ENCODE measurements at regions not wholly inside any gene's neighbourhood (a gene's known extent, or its start where the extent isn't known, plus 50 kb on each side); places are given as distances from the start of the nearest gene placed in this dataset.
A peak's percentile ranks its signal among the peaks of the same experiment; 100 is the strongest.

GRCh38 chr18:40864846-40865245, 1090.2 kb upstream of the PIK3C3 start:
- intact Hi-C loops (cut with DNase I), result no loop called here

DNA sequence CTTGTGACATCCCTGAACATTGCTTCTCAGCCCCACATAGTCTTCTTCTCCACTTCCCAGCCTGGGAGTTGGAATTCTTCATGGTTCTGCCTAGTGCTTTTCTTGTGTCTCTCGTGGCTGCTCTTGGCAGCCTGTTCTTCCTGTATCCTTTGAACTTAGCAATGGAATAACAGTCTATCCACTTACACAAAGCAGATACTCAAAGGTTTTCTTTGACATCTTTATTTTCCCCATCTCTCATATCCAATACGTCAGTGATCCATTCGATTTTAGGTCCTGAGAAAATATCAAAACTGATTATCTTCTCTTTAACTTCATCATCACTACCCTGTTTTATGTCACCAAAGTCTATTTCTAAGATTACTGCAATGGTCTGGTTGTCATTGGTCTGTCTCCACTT, 1091.2 kb upstream of the PIK3C3 start:
- no peak for ATAC-seq
- no peak for DNase-seq (ENCODE audit: low spot score)
- intact Hi-C loops (cut with DNase I), result no loop called here

More at GRCh38 chr18:40864846-40865245, 1090.2 kb upstream of the PIK3C3 start:
- ATAC-seq (no peak), DNase-seq (ENCODE audit: low spot score) (no peak)

DNA sequence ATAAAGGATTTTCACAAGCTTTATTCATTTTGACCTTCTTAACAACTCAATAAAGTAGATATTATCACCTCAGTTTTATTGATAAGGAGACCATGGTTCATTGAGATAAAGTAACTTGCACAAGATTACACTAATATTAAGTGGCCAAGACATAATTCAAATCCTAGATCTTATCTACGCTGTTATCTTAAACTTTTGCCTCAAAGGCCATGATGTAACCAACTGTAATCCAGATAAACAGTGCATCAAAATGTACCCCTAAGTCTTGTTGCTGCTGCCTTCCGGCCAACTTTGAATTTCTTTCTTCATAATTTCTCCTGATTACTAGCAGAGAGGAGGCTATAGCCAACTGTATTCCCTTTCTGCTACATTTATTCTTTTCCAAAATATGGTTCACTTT, 1094.8 kb upstream of the PIK3C3 start:
- intact Hi-C loops (cut with DNase I), result no loop called here
- ATAC-seq (no peak), DNase-seq (ENCODE audit: low spot score) (no peak)

GRCh38 chr18:40855661-40856060, 1099.4 kb upstream of the PIK3C3 start:
- intact Hi-C loops (cut with DNase I), result no loop called here
- DNase-seq (ENCODE audit: low spot score) (no peak), ATAC-seq (no peak)

DNA sequence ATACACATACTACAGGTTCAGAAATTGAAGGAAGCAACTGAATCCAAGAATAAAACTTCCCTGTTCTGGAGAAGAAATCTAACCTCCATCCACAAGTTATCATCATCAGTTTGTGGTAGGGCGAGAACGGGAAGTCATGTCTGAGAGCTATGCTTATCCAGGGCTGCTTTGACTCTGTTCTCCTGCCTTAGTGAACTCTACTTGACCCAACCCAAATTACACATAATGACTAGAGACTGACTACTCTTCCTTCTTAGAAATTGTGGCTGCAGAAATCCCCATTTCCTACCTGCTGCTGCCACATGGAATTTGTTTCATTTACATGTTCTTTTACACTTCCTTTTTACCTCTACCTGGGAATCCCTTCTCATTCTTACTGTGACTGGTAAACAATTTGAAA, 1102.6 kb upstream of the PIK3C3 start:
- intact Hi-C loops (cut with DNase I), result no loop called here
- ATAC-seq (no peak), DNase-seq (ENCODE audit: low spot score) (no peak)

DNA sequence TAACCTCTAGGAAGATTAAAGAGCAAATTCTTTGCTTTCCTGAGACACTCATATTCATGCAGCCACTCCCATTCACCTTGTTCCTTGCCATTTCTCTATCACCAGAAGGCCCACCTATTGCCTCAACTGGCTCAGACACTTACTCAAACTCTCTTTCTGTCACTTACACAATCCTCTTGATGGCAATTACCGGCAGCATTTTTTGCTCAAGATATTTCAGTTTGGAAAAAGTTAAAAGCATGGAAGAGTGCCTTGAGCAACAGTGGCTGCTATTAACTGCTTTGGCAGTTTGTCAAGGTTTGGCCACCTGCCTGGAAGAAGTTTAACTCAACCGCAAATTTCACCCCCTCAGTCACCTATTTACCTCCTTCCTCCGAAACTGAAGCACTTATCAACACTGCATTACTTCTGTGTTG, 1104.0 kb upstream of the PIK3C3 start:
- DNase-seq (ENCODE audit: low spot score), result peak; percentile 58
- intact Hi-C loops (cut with DNase I), result no loop called here
- no peak for ATAC-seq

DNA sequence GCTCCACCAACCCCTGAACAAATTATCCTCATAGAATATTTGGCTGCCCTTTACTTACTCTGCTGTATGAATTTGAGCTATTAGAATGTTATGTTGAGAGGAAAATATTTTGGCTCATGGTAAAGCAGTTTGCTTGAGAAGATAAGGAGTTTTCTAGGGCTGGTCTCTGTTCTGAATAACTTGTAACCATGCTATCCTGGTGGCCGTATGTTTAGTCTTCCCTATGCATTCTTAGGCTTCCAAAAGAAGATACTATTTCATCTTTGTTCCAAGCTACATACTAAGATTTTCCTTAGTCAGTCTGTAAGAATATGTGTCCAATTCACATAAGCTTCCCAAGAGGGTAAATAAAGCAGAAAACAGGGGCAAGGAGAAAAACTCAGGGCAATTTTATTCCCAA, 1105.1 kb upstream of the PIK3C3 start:
- DNase-seq (ENCODE audit: low spot score) (no peak), ATAC-seq (no peak)
- intact Hi-C loops (cut with DNase I), result no loop called here

GRCh38 chr18:40841467-40841866, 1113.6 kb upstream of the PIK3C3 start:
- intact Hi-C loops (cut with DNase I), result no loop called here
- DNase-seq (ENCODE audit: low spot score), result no peak

DNA sequence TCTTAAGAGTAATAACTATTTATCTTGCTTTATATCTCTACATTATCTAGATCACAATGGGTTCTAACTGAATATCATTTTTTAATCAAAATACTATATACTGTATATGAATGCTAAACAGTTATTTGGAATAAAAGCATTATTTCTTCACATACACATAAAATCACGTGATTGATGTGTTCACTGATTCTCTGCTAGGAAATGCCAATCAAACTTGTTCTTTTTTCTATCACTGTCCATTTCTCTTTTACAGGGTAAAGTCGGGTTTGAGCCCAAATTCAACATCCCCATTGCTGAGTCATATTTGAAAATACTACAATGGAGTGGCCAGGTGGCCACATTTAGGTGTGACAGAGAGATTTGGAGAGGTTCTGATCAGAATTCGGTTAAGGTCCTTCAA, 1114.0 kb upstream of the PIK3C3 start:
- DNase-seq (ENCODE audit: low spot score) (no peak), ATAC-seq (no peak)
- intact Hi-C loops (cut with DNase I), result no loop called here

More at GRCh38 chr18:40841467-40841866, 1113.6 kb upstream of the PIK3C3 start:
- ATAC-seq, result no peak

DNA sequence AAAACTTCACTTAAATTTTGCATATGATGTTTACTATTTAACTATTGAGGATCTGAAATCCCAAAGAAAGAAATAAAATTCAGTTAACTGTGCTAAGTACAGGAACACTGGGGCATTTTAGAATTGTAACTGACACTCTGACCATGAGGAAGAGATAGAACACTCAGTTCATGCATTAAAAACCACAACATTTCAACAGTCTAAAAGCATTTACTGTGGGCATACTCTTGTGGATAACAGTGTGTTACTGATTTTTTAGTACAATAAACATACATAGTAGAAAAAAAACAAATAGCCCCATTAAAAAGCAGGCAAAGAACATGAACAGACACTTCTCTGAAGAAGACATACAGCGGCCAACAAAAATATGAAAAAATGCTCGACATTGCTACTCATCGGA, 1122.7 kb upstream of the PIK3C3 start:
- no peak for ATAC-seq
- no peak for DNase-seq (ENCODE audit: low spot score)
- intact Hi-C loops (cut with DNase I), result no loop called here

DNA sequence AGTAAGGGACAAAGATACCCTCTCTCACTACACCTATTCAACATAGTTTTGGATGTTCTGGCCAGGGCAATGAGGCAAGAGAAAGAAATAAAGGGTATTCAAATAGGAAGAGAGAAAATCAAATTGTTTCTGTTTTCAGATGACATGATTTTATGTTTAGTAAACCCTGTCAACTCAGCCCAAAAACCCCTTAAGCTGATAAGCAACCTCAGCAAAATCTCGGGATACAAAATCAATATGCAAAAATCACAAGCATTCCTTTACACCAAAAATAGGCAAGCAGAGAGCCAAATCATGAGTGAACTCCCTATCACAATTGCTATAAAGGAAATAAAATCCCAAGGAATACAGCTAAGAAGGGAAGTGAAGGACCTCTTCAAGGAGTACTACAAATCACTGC, 1130.7 kb upstream of the PIK3C3 start:
- intact Hi-C loops (cut with DNase I), result no loop called here
- DNase-seq (ENCODE audit: low spot score) (no peak), ATAC-seq (no peak)

DNA sequence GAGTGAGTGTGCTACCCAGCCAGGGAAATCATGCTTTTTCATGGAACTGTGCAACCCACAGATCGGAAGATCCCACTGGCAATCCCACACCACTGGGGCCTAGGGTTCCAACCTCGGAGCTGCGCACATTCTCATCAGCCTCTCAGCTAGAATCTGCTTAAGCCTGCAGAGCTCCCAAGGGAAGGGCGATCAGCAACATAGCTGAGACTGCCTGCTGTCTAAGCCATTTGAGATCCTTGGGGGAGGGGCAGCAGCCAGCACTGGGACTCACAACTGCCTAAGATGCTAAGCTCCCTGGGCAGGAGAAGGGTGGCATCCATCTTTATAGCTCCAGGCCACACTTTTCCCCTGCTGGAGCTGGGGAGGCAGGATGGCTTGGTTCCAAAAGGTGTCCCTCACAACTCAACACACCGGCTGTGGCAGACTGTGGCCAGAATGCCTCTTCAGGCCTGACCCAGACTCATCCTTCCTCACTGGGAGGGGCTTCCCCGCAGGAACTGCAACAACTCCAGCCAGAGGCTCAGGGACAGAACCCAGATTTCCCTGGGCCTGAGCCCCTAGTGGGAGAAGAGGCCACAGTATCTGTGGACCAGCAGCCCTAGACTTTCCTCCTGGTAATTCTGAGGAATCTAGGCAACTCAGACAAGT, 1133.3 kb upstream of the PIK3C3 start:
- ATAC-seq (no peak), DNase-seq (ENCODE audit: low spot score) (no peak)

DNA sequence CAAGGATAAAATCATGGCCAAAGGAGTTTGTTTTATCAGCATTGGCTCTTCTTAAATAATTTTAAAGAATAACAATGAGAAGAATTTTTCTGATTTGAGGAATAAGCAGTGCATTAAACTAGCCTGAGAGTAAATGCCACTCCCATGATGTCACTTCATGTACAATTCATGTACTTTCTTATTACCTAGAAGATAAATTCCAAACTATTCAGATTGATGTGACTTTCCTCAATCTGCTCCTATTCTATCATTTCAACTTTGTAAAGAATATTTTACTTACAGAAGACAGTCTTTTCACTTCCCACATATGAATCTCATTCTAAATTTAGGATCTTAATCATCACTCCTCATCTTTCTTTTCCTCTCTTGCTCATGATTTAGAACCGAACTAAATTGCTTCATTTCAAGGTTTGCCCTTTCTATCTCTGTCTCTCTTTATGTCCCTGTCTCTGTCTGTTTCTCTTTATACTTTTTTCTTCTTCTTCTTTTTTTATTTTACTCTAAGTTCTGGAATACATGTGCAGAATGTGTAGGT, 1142.0 kb upstream of the PIK3C3 start:
- DNase-seq (ENCODE audit: low spot score) (no peak), ATAC-seq (no peak)
- intact Hi-C loops (cut with DNase I), result no loop called here

More for the DNA sequence above, 1133.3 kb upstream of the PIK3C3 start:
- intact Hi-C loops (cut with DNase I), result no loop called here

DNA sequence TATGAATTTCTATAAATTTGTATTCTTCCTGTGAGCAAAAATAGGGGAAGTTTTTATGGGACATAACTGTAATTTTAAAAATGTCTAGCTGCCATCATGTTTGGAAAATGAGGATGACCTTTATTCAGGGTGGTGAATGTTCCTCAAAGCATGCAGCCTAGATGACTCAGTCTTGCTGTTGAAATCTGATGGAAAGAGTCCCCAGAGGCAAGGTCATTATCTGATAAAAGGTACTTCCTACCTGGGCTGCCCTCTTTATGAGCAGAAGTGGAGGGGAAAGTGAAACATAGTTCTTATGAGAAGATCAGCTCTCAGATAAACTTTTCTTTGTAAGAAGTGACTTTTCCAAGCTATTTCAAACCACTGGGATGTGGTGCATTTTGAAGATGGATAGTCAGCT, 1144.7 kb upstream of the PIK3C3 start:
- intact Hi-C loops (cut with DNase I), result no loop called here
- no peak for DNase-seq (ENCODE audit: low spot score)
- no peak for ATAC-seq

DNA sequence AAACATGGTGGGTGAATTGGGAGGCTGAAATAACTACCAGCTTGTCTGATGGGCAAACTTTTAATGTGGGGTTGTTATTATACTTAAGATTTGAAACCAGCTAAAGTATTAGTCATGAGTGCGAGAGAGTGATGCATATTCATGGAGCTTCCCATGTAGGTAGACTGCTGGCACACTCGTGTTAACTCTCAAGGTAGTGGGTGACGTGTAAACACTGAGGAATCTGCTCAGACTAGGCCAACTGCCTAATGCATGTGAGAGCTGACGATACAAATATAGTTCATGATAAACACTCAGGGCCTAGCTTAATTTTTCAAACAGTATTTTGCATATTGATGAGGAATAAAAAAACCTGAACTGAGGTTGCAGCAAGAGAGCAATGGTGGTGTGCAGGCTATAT, 1165.7 kb upstream of the PIK3C3 start:
- no peak for ATAC-seq
- intact Hi-C loops (cut with DNase I), result no loop called here
- no peak for DNase-seq (ENCODE audit: low spot score)

- DNase-seq (ENCODE audit: low spot score) (no peak), ATAC-seq (no peak)
- intact Hi-C loops (cut with DNase I), result no loop called here
Measured at GRCh38 chr18:40782453-40783130, 1172.4 kb upstream of the PIK3C3 start.

DNA sequence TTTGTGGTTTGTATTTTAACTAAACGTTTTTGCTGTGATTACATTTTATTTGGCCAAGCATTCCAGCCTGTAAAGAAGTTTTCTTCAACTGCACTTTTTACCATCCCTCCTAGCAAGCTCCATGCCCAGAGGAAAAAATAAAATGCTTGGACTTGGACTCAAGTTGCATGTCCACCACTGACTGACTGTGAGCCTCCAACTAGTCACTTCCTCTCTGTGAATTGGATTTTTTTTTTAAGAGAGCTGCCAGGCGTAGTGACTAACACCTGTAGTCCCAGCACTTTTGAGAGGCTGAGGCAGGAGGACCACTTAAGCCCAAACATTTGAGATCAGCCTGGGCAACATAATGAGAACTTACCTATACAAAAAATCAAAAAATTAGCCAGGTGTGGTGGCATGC, 1185.2 kb upstream of the PIK3C3 start:
- ATAC-seq, result no peak
- DNase-seq (ENCODE audit: low spot score), result no peak
- intact Hi-C loops (cut with DNase I), result no loop called here

GRCh38 chr18:40760251-40760650, 1194.8 kb upstream of the PIK3C3 start:
- ATAC-seq (no peak), DNase-seq (ENCODE audit: low spot score) (no peak)
- intact Hi-C loops (cut with DNase I), result no loop called here

DNA sequence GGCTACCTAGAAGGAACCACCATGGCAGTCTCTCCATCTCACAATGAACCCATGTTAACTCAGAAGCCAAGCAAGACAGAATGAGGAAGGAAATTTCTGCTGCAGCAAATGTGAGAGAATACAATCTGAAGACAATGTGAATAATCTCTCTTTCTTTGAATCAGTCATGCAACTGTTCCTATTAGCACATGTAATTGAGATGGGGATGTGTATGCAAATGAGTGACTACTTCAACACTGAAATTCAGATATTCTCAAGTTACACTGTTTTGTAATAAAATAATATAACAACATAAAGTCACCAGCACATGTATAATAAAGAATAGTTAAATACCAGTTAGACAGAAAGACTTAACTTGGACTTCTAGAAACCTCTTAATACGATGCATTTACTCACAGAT, 1200.6 kb upstream of the PIK3C3 start:
- ATAC-seq (no peak), DNase-seq (ENCODE audit: low spot score) (no peak)
- intact Hi-C loops (cut with DNase I), result no loop called here

DNA sequence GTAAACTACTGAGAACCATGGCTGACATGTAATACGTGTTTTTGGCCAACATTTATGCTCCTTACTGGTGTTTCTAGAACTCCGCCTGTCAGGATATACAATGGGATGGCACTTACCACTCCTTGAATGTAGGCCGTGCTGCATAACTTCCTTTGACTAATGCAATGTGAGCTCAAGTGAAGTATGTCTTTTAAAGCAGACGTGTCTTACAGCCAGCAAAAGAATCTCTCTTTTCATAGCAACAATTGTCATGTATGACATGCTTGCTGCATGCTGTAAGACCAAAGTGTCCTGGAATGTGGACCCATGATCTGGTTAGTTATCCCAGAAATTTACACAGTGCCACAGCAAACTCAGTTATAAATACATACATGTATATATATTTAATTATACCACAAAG, 1202.7 kb upstream of the PIK3C3 start:
- no peak for ATAC-seq
- intact Hi-C loops (cut with DNase I), result no loop called here
- no peak for DNase-seq (ENCODE audit: low spot score)

DNA sequence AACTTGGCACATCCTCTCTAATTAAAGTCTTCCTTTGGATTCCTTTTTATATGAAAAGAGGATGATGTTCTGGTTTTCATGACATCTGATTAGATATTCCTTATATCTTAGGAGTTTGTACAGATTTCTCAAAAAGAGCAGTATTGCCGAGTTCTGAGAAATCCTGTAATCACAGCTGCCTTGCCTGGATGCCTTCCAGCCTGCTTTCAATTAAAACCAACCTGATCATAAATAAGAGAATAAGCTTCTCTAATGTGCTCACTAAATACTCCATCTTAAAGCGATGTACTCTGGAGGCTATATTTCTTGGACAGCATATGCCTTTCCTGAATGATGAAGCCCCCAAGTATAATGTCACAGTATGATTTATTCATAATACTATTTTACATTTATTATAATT, 1203.8 kb upstream of the PIK3C3 start:
- ATAC-seq (no peak), DNase-seq (ENCODE audit: low spot score) (no peak)
- intact Hi-C loops (cut with DNase I), result no loop called here
